NCI-H2196 treated with DMSO at 0.1 percent for 48 hours (cell line): ENCODE measurements at regions not wholly inside any gene's neighbourhood (a gene's known extent, or its start where the extent isn't known, plus 50 kb on each side); places are given as distances from the start of the nearest gene placed in this dataset.

Source experiments
- DNase-seq: peaks from one replicate; lab custom pipeline; 2025; ENCODE audit not compliant: unreplicated experiment; lab: John Stamatoyannopoulos, UW

DNA sequence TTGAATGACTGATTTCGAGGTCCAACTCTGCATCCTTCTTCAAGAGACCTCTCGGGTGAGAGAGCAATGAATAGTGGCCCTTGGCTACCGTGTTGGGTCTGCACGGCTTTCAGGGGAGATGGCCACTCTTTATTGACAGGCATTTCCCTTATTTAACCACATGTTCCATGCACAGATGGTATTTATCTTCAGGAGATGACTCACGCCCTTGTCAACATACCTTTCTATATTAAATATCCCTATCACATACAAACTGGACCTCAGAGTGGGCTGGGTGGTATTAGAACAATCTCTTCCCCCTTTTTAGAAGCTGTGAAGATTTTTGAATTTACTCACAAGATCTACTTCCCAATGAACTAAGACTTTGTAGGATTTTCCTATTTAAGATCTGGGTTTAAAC, 109.6 kb upstream of the CDC42EP3 start:
- DNase-seq = no peak

GRCh38 chr2:37782155-37782673, 110.8 kb upstream of the CDC42EP3 start:
- no peak for DNase-seq

DNA sequence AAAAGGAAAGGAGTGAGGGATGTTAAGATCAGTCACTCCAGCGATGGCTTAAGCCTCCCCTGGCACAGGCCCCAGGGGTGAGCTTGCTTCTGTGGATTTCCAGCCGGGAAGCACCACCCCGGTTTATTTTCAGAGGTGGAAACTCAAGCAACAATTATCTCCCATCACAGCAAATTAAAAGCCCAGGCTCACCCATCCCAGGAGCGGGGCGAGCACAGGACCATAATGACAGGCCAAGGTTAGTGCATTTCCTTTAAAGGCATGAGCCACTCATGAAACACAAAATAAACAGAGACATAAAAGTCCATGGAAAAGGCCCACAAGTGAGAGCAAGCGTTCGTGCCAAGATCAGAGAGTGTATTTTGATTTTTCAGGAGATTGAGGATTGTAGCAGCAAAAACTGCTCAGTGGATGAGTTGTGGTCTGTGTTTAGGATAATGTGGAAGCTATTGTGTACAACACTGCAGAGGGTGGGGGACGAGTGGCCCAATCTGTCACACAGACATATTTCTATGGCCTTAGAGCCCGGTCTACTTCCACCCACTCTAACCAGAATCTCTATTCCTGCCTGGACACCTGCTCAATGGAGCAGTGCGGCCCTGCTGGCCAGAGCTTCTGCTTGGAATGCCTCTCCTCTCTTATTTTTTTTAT, 111.4 kb upstream of the CDC42EP3 start:
- DNase-seq = peak; percentile 19

- DNase-seq = no peak
Observed at GRCh38 chr2:37783545-37783944, 112.1 kb upstream of the CDC42EP3 start.

GRCh38 chr2:37784071-37784758, 112.8 kb upstream of the CDC42EP3 start:
- no peak for DNase-seq

DNA sequence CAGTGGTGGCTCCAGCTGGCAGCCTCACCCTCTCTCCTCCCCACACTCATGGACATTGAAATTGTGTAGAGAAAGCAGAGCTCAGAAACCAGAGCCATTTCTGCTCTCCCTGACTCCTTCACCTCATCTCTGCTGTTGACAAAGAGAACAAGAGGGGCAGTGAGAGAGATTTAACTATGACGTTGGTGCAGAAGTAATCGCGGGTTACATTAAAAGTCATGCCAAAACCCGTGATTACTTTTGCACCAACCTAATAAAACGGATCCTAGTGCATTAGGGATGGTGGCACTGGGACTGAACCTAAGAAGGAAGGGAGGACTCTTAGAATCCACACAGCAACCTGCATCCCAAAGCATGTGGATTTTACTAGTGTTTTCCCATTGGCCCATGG, 113.3 kb upstream of the CDC42EP3 start:
- no peak for DNase-seq

DNA sequence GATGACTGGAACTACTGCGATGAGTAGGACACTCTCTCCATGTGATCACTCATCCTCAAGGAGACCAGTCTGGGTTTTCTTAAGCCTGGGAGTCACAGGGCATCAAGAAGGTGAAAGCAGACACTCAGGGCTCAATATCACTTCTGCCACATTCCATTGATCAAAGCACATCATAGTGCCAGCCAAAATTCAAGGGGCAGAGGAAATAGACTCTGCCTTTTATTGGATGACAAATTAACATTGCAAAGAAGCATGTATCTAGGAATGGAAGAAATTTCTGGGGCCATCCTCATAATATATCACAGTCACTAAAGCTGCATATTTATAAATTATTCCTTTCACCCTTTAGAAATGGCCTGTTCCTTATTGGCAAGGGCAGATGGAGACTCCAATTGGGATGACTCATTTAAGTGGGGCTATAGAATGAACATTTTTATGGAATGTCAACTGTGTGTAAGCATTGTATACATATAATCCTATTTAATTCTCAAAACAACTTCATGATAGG, 114.8 kb upstream of the CDC42EP3 start:
- peak; percentile 43 for DNase-seq

- DNase-seq = peak; percentile 96
Observed at GRCh38 chr2:37786854-37787253, 115.4 kb upstream of the CDC42EP3 start.

- no peak for DNase-seq
Observed at GRCh38 chr2:37788602-37789209, 117.3 kb upstream of the CDC42EP3 start.

DNA sequence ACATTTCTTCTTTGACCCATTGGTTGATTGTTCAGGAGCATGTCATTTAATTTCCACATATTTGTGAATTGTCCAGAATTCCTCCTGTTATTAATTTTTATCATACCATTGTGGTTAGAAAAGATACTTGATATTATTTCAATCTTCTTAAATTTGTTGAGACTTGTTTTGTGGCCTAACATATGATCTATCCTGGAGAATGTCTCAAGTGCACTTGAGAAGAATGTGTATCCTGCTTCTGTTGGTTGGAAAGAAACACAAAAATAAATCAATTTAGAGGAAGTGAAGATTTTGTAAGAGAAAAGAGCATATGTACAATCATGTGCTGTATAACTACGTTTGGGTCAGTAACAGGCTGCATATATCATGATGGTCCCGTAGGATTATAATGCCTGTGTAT, 118.6 kb upstream of the CDC42EP3 start:
- no peak for DNase-seq

DNA sequence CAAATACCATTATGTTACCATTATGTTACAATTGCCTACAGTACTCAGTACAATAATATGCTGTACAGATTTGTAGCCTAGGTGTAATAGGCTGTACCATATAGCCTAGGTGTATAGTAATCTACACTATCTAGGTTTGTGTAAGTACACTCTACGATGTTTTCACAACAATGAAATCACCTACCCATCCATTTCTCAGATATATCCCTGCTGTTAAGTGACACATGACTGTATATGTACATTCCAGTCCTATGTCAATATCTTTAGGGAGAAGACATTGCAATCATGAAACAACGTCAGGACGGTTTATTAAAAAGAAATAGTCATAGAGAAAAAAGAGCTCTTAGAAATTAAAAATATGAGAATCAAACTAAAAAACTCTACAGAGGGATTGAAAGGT, 119.0 kb upstream of the CDC42EP3 start:
- DNase-seq = no peak

DNA sequence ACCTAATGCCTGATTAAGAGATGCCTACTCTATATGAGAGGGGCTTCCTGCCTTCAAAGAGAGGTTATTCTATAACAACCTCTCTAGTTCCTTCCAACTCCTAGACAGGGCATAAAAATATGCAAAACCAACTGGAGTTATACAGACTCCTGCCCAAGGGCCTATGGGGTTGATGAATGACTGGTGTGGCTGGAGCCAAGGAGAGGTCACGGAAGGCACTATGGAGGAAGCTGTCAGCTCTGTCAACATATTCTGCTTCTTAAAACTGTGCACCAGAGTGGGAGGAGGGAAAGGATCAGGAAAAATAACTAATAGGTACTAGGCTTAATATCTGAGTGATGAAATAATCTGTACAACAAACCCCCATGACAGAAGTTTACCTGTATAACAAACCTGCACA, 120.9 kb upstream of the CDC42EP3 start:
- DNase-seq = no peak

DNA sequence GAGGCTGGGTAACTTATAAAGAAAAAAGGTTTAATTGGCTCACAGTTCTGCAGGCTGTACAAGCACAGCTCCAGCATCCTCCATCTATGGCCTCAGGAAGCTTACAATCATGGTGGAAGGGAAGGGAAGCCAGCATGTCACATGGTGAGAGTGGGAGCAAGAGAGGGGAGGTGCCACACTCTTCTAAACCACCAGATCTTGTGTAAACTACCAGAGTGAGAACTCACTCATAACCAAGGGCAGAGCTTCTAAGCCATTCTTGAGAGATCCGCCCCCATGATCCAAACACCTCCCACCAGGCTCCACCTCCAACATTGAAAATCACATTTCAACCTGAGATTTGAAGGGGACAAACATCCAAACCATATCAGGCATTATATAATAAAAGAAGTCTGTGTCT, 121.6 kb upstream of the CDC42EP3 start:
- no peak for DNase-seq

GRCh38 chr2:37794717-37795116, 123.3 kb upstream of the CDC42EP3 start:
- no peak for DNase-seq

DNA sequence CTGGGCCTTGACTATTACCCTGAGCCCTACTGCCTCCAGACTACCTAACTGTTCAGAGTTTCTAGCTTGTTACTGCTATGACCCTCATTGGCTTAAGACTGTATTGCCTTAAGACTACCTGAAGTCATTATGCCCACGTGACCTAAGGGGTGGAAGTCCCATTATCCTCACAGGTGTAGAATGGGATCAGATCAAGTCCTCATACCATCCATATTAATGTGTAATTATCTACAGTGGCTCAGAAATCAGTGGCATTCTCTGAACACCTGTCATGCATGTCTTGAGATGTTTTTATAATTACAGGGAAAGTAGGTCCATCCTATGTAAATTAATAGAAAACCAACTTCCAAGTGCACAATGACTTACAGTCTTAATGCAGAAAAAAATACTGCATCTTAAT, 124.0 kb upstream of the CDC42EP3 start:
- no peak for DNase-seq

GRCh38 chr2:37795938-37796337, 124.5 kb upstream of the CDC42EP3 start:
- DNase-seq = no peak

DNA sequence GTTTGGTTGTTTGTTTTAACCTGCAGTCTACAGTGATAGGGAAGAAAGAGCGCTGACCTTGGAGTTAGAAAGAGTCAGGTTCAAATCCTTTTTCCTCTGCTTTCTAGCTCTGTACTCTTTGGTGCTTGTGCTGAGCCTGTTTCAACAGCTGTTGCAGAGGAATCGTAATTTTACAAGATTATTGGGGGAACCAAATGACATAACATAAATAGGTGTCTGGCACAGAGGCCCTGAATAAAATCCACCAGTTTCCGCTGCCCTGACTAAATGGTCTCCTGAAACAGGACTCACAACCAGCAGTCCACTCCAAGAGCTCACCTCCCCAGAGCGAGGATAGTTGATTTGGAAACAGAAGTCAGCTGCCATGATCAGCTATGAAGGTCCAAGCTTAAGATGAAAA, 125.0 kb upstream of the CDC42EP3 start:
- DNase-seq = no peak

DNA sequence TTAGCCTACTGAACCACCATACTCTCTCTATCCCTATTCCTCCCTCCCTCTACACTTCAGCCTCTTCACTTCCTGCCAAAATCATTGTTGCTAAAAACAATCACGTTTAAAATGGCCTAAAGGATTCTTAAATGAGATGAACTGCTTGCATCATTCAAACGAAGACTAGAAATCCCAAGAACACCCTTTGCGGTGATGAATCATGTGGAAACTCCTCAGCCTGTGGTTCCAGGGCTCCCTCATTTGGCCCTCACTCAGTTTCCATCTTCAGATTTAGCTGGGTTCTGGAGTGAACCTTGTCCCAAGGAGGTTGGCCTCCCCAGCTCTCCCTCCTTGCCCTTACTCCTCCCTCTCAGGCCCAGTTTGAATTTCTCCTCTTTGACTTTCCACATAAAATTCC, 125.6 kb upstream of the CDC42EP3 start:
- DNase-seq = no peak

GRCh38 chr2:37798315-37799005, 126.6 kb upstream of the RMDN2 start:
- no peak for DNase-seq

DNA sequence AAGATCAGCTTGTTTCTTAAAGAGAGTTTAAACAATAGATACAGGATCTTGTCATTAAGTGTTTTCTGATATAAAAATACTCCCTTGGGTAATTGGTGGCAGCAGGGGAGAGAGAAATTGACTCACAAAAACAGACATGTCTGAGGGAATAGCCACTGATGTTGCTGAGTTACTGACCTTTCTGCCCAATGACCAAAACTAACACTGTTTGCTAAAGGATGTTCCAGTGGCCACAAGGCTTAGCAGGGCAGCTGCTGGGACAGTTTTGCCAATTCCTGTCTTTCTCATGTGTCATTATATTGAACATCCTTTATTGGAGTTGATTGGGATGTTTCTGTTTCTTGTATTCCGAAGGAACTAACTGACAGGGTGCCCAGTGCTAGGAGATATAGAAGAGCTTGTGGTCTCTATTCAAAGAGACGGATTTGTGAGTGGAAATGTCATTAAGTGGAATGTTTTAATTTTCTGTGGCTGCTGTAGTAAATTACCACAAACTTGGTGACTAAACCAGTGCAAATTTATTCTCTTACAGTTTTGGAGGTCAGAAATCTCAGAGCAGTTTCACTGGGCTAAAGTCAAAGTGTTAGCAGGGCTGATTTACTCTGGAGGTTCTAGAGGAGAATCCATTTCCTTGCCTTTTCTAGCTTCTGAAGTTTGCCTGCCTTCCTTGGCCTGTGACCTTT, 124.8 kb upstream of the RMDN2 start:
- DNase-seq = no peak

DNA sequence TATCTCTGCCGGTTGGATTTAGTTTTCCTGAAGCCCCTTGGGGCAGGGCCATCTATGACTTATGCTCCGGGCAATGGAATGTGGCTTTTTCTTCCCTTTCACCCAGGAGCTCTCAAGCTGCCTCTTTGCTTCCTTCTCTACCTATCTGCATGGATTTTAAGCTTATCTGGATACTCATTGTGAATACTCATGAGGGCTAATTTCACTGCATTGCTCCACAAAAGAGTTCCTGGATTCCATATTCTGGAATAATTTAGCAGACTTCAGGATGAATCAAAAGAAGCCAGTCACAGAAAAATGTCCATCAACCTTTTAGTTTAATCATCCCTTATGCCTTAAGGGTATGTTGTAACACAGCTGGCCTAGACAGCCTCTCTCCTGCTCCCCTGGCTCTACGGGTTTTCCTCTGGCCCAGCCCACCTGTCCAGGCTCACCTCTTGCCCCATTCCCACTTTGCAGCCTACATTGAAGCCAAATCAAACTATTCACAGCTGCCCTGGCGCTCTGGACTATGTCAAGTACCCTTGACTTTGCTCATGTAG, 122.8 kb upstream of the RMDN2 start:
- peak; percentile 58 for DNase-seq
